Activated CD8-positive, alpha-beta memory T cell treated with anti-CD3 and anti-CD28 coated beads, Interleukin-2, amount 50 U/mL, for 48 hours (primary cell): ENCODE measurements at regions not wholly inside any gene's neighbourhood (a gene's known extent, or its start where the extent isn't known, plus 50 kb on each side); places are given as distances from the start of the nearest gene placed in this dataset.
"Not testable (repeated sequence)": the region's sequence is repeated elsewhere in the genome, so short reads cannot be mapped to it uniquely, and the experiment has no call there.

Experiments
- DNase-seq: peaks from one replicate; pipeline ENCODE4 v3.0.0-alpha.2; 2020

DNA sequence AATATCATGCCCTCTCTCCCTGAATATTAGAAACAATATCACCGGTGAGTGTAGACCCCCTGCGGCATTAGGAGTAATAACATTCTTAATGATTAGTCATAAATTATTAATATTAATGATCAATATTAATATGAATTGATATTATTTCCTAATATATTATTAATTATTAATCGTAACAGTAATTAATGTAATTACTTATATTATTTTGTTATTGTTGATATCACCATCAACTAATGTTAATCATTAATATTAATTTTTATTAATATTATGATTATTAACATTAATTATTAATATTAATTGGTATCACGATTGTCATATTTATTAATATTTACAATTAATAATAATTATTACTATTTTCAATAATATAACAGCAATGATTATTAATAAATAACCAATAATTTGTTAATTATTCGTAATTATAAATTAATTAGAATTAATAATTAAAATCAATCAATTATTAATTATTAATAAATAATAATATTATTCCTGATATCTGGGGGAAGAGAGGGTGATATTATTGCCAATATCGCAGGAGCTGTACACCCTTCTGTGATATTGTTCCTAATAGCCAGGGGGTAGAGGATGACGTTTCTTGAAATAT lies 528.8 kb upstream of the PCDH20 start:
- no peak for DNase-seq

DNA sequence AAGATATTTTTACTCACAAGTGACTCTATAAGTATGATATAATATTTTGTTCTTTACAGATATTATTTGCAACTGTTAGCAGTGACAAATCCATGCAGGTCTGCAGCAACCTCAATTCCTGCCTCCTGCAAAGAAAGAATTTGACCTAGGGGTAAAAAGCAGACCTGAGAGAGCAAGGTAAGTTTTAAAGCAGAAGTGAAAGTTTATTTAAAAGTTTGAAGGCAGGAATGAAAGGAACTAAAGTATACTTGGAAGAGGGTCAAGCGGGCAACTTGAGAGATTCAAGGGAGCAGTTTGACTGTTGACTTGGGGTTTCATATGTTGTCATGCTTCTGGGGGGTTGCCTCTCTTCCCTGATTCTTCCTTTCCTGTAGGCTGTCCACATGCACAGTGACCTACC lies 520.1 kb upstream of the PCDH20 start:
- no peak for DNase-seq

DNA sequence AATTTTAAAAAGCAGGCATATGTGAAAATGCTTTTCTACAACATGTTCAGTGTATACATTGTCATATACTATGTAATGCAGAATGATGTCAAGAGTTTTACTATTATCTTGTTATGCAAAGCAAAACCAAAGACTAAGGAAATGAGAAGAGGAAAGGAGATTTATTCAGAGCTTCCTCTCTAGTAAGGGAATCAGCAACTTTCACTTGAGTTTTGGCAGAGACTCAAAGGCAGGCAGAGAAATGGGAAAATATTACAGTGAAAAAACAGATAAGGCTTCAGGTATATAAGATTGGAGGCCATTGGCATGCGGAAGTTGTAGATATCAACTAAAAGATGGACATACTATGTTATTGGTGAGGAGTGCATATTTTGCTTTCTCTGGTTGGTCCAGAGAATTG lies 512.0 kb upstream of the PCDH20 start:
- no peak for DNase-seq

DNA sequence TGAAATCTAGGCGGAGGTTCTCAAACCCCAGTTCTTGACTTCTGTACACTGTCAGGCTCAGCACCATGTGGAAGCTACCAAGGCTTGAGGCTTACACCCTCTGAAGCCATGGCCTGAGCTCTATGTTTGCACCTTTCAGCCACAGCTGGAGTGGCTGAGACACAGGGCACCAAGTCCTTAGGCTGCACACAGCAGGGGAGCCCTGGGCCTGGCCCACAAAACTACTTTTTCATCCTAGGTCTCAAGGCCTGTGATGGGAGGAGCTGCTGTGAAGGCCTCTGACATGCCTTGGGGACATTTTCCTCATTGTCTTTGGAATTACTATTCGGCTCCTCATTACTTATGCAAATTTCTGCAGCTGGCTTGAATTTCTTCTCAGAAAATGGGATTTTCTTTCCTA lies 503.2 kb upstream of the PCDH20 start:
- no peak for DNase-seq

DNA sequence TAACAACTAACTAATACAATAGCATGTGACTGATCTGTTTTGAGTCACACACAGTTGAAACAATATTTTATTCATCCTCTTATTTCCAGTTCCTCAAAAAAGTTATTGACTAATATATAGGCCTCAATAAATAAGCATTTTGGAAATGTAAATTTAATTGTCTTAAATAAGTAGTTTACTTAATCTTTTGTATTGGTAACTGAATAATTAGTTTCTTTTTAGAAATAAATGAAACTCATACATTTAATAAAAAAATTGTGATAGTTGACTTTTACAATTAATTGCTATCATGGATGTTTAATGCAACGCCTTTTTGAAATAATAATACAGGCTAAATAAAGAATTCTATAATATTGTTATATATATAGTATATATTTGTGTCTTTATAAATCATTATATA lies 500.8 kb upstream of the PCDH20 start:
- no peak for DNase-seq

DNA sequence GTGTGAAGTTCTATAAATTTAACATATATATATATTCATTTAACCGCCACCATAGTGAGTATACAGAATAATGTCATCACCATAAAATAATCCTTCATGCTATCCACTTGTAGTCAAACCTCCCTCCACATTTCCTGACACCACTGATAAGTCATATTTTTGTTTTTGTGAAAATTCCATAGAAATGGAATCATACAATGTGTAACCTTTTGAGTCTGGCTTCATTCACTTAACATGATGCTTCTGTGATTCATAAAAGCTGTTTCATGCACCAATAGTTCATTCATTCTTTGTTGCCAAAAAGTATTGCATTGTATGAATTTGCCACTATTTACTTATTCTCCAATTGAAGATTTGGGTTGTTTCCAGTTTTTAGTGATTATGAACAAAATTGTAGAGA lies 497.5 kb upstream of the PCDH20 start:
- no peak for DNase-seq

DNA sequence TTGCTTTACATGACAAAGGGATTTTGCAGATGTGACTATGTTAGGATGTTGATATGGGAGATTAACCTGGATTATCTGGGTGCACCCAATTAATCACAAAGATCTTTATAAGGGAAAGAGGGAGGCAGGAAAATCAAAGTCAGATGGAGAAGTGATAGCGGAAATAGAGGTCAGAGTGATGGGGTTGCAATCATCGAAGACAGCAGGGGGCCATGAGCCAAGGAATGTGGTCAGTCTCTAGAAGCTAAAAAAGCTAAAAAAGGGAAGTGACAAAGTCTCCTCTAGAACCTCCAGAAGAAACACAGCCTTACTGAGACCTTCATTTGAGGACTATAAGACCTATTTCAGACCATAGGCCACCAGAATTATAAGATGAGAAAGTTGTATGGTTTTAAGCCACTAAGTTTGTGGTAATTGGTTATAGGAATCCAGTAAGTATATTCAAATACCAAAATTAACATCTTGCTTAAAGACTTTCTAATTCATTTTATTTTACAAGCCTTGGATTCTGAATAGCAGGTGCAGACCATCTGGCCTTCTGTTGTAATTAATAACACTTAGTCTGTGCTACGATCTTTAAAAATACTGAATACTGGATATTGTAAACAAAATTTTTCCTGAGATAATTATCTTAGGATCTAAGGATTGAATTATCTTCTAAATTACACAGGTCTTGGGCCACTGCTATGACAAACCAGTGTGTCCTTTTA lies 493.4 kb upstream of the PCDH20 start:
- DNase-seq, result no peak

DNA sequence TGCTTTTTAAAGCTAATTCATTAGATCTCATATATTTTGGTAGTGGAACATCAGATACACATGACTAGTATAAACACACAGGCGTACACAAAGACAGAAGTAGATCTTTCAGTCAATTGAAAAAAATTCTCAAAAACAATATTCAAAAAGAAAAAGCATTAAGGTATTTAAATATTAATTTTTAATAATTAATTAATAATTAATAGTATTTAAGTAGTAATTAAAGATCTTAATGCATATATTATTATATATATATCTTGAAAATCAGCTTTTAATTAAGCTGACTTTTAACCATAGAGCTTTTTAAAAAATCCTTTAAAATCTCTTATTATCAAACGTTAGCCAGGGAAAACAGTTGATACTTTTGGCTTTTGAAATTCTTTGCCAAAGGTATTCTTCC lies 489.4 kb upstream of the PCDH20 start:
- DNase-seq, result no peak

DNA sequence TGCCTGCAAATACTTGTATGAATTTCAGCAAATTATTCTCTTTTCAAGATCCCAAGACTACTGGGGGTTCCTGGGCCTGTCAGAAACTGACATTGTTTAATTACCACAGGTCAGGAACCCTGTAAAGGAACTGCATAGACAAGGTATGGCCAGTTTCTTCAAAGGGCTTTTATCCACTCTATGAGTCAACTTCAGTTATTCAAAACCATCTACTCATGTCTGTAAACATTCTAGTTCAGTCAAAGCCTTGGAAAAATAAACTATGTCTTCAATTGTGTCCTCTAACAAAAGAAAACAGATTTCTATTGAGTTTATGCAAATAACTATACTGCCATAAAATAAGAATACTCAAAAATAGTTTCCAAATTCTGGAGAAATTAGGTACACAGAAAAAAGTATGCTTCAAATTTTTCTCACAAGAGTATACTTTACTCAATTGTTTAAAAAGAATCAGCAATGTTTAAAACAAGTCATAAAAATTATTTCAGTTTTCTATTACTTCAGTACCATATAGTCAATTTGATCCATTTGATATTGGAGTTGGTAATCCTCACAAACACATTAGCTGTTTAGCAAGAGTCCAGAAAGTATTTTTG lies 486.4 kb upstream of the PCDH20 start:
- no peak for DNase-seq

DNA sequence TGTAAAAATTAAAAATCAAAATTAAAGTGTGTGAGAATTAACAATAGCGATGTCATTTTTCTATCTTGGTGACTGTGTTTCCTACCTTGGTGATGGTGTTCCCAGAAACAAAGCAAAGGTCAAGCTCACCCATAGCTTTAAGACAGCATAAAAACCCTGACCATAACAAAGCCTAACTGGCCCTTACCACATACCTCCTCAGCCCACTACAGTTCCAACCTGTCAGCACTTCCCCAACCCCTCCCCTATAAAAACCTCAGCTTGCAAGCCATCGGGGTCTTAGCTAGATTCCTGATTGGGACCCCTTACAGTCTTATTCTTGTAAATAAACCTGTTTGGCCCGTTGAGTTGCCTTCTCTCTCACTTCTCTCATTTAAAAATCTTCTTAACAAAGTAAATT lies 484.4 kb upstream of the PCDH20 start:
- no peak for DNase-seq

DNA sequence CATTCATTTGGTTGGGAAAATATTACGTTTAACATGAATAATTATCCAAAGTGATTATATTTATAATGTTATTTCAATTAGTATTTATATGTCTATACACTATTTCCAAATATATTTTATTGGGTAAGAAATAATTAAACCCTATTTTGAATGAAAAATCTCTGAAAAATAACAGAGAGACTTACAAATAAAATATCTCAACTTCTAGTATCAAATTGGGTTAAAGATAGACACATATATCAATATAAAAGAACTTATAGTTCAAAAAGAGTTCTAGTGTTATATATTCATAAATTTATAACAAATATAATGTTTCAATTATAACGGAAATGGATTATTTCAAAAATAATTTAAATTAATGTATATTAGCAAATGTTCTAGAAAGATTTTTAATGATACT lies 482.6 kb upstream of the PCDH20 start:
- DNase-seq, result no peak

DNA sequence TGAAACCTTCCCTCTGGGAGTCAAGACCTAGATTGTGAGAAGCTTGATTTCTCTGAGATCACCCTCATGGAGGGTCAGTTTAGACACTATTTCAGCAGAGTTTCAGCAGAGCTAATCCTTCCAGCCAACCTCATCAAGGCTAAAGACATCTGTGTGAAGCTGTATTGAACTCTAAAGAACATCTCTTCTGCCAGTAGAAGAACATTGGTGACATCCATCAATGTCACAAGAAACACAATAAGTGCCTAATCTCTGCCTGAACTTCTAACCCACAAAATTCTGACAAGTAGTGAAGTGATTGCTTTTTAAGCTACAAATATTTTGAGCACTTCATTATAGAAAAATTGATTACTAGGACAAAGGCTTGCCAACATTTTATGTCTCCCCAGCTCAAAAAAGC lies 475.8 kb upstream of the PCDH20 start:
- DNase-seq, result no peak

DNA sequence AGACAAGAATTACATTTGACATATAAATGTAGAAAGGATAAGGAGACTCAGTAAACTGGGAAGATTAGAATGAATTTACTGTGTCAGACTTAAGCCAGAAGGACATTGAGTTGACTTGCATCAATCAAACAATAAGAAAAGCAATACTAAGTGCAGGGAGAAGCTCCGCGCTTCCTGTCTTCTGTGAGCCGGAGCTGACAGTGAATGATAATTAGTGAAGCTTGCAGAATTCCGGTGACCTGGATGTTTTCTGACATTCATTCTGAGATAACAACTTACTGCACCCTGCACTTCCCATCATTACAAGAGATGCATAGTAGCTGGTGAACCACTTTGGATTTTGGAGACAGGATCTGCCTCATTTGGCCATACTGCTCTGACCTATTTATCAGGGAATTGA lies 469.2 kb upstream of the PCDH20 start:
- no peak for DNase-seq

DNA sequence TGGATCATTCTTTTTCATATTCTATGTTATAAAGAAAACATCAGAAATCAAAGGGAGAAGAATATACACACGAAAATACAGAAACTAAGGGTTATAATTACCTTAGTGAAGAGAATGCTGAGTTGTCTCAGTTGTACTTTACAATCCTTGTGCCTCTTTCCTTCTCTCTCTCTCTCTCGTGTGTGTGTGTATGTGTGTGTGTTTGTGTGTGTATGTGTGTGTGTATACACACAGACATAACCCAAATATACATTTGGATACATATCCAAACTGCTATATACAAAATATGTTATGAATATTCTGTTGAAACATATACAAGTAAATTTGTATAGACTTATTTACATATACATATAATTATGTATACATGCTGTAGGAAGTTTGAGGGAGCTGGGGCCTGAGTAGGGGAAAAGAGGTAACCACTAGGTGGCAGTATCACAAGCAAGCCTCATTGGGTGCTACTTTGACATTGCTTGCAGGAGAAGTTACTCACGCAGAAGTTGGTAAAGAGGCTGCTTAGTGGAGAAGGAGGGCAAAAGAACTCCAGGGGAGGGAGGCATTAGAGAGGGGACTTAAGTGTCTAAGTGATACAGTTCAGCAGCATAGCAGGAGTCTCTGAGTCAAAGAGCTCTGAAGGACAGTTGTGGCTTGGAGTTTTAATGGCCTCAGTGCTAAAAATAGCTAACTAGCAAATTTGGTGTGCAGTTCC lies 465.1 kb upstream of the PCDH20 start:
- no peak for DNase-seq

DNA sequence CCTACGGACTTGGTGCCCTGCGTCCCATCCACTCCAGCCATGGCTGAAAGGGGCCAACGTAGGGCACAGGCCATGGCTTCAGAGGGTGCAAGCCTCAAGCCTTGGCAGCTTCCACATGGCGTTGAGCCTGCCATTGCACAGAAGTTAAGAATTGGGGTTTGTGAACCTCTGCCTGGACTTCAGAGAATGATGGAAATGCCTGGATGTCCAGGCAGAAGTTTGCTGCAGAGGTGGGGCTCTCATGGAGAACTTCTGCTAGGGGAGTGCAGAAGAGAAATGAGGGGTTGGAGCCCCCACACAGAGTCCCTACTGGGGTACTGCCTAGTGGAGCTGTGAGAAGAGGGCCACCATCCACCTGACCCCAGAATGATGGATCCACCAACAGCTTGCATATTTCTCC lies 462.9 kb upstream of the PCDH20 start:
- DNase-seq, result not testable (repeated sequence)

DNA sequence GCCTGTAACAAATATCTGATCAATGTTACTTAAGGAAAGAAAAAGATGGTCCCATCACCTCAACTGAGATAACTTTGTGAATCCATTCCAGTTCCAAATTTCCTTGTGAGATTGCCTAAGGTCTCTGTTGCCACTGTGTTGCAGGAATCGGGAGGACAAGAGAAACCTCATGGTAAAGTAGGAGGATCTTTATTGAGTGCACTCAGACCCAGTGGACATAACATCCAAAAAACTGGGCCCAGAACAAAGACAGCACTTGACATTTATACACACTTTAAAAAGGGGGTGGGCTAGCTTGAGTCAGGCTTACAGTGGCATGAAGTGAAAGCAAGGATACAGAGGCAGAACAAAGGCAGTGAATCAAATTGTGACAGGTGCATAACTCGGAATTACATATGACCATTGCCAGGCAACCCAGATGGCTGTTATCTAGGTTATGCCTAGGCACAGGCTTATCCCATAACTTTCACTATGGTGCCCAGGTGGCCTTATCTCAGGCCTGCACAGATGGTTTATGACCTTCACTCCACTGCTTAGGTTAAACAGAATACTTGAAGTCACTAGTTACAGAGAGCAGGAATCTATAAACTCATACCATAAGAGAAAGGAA lies 459.4 kb upstream of the PCDH20 start:
- no peak for DNase-seq

DNA sequence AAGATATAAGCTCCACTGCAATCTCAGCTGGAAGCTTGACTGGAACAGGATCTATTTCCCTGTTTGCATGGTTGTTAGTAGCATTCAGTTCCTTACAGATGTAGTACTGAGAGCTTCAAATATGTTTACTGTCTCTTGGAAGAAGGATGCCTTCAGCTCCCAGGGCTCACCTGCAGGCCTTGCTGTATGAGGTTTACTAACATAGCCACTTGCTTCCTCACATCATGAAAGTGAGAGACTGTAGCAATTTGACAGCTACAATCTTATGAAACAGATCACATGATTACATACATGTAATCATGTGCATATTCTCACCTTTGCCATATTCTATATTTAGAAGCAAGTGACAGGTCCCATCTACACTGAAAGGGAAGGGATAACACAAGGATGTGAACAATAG lies 458.1 kb upstream of the PCDH20 start:
- no peak for DNase-seq

DNA sequence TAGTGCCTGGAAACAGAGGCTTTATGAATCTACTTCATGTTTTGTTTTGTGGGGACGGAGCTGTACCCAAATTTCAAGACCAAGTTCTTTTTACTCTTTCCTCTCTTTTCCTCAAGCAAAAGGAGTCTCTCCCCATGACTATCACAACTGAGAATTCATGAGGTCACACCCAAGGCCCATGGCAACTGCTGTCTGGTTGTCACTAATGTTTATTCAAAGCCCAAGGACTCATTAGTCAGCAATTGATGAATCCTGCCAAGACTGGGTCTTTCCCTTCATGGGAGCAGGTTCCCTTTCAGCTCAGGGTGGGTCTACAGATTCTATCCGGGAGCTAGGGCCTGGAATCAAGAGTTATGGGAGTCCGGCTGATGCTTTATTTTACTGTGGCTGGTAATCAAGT lies 441.5 kb upstream of the PCDH20 start:
- no peak for DNase-seq

DNA sequence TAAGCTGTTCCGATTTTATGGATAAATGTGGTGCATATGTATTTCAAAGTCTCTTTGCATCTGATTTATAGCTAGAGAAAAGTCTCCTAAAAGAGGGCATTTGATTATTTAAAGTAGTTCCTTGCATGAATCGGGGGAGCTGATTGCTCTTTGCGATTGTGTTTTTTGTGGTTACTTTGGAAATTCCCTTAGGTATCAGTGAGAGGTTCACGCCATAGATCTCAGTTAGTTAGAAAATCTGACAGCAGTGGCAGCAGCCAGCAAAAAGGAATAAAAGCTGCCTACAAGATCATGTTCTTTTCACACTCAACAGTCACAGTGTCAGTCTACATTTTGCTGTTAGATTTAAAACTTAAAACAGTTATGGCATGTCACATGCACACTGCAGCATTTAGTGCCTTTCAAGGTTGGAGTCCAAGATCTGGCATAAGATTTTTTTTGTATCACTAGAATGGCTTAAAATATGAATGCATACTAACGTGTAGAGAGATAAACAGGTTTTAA lies 436.5 kb upstream of the PCDH20 start:
- DNase-seq, result no peak

DNA sequence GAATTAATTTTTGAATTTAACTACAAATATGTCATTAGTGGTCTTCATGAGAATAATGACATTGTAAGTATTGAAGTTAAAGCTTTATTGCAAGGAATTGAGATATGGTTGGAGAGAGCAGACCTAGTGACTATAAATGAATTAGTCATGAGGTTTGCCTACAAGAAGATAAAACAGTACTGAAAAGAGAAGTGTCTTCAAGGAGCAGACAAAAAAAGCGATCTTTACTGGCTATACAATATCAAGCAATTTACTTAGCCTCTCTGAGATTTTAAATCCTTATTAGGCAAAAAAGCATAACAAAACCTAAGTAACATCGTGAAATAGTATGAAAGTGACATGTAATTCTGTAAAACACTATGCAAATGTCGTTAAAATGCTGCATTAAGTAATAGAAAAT lies 435.1 kb upstream of the PCDH20 start:
- no peak for DNase-seq

DNA sequence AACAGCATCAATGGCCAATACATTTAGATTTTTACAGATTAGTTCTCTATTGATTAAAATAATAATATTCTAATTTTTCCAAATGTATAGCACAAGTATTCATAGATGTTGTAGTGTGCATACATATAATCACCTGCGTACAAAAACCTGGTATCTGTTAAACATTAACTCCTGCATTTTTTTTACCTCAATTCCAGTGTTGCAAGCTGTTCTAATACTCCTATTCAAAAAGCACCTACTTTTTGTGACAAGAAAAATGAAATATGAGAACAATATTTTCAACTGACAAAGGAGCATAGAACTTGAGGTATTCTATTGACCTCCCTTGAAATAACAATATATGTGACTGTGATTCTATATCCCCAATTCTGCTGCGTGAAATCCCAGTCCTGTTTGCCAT lies 422.9 kb upstream of the PCDH20 start:
- no peak for DNase-seq

DNA sequence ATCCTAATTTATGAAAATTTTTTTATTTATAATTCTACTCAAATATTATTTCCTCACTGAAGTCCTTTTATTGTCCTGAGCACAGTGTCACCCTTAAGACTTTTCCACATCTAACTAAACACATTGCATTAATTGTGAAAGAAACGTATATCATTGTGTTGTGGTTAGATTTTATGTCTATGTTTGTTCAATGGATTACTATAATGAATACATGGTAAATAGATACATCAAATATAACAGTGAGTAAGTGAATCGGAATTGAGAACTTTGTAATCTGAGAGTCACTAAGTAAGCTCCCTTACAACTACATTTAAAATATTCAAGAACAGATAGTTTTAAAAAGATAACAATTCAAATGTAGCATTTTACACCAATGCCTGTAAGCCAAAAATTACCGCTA lies 417.6 kb upstream of the PCDH20 start:
- no peak for DNase-seq

DNA sequence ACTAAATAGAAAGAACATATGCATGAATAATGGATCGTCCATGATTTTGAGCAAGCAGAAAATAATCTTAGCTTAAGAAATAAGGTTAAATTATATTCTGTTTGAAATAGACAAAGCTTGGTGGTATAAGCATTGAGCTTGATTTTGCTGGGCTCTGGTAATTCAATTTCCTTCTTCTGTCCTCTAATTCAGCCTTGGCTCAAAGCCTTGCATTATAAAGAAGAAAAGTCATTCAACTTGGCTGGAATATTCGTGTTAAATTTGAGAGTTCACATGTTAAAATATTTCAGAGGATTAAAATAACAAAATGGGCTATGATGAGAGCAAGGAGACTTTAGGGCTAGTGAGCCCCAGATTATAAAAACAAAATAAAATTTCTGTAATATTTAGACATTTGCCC lies 415.4 kb upstream of the PCDH20 start:
- no peak for DNase-seq

DNA sequence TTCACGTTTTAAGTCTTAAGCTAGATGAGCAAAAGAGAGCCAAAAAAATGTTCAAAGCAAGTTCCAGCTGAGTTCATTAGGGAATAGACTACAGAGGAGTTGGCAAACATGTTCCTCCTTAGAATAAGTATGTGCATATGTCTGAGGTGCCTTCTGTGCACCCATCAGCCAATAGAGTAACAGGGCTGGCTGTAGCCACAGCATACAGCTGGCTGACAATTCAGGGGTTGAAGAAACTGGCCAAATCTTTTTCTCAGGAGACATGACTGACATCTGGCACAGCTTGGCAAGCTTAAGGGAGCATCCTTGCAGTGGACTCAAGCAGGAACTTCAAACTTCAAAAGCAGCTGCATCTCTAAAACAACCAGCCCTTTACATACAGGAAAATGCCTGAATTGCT lies 414.8 kb upstream of the PCDH20 start:
- DNase-seq, result no peak
